ENCODE measurements at regions not wholly inside any gene's neighbourhood (a gene's known extent, or its start where the extent isn't known, plus 50 kb on each side); places are given as distances from the start of the nearest gene placed in this dataset.

DNA sequence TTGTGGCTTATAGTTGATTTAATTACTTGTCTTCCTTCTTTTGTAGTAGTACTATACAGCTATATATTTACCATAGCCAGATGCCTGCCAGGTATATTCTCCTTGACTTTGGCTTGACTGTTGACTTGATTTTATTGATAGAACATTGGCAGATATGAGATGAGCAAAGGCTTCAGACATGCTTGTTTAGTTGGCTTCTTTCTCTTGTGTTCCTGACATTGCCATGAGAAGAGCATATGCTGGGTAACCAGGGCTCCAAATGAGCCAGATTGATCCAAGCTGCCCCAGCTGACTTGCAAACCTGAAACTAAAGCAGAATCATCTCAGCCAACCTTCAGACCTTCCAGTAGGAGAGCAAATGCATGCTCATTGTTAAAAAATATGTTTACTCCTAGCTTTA lies 508.1 kb upstream of the BTBD3 start:
- in situ Hi-C loops (cut with HindIII; ENCODE audit: low sequenced_read_pairs): no loop called here
- H3K4me3 ChIP-seq (ENCODE audit: low read depth, low read length): no peak overlapping the region
- TF ChIP-seq, protein P1, sequence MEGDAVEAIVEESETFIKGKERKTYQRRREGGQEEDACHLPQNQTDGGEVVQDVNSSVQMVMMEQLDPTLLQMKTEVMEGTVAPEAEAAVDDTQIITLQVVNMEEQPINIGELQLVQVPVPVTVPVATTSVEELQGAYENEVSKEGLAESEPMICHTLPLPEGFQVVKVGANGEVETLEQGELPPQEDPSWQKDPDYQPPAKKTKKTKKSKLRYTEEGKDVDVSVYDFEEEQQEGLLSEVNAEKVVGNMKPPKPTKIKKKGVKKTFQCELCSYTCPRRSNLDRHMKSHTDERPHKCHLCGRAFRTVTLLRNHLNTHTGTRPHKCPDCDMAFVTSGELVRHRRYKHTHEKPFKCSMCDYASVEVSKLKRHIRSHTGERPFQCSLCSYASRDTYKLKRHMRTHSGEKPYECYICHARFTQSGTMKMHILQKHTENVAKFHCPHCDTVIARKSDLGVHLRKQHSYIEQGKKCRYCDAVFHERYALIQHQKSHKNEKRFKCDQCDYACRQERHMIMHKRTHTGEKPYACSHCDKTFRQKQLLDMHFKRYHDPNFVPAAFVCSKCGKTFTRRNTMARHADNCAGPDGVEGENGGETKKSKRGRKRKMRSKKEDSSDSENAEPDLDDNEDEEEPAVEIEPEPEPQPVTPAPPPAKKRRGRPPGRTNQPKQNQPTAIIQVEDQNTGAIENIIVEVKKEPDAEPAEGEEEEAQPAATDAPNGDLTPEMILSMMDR (IDR thresholded peaks at IDR 0.05; ENCODE audit: low read depth, low read length): no peak
- DNase-seq (ENCODE audit: low read depth, low spot score): no peak

DNA sequence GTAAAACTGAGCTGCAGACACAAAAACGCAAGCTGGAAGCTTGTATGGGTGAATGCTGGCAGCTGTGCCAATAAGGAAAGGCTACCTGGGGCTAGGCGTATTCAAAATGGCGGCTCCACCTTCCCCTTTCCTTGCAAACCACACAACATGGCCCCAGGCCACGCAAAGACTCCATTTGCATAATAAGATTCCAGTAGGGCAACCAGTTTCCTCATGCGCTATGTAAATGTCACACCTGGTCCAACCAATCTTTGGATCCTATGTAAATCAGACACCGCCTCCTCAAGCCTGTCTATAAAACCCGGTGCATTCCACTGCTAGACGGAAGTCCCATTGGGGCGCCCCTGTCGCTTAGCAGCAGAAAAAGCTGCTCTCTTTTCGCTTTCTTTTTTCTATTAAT lies 505.9 kb upstream of the BTBD3 start:
- H3K4me3 ChIP-seq (ENCODE audit: low read depth, low read length): no peak overlapping the region
- TF ChIP-seq, protein P1 (IDR thresholded peaks at IDR 0.05; ENCODE audit: low read depth, low read length): no peak
- in situ Hi-C loops (cut with HindIII; ENCODE audit: low sequenced_read_pairs): no loop called here
- no peak for DNase-seq (ENCODE audit: low read depth, low spot score)

DNA sequence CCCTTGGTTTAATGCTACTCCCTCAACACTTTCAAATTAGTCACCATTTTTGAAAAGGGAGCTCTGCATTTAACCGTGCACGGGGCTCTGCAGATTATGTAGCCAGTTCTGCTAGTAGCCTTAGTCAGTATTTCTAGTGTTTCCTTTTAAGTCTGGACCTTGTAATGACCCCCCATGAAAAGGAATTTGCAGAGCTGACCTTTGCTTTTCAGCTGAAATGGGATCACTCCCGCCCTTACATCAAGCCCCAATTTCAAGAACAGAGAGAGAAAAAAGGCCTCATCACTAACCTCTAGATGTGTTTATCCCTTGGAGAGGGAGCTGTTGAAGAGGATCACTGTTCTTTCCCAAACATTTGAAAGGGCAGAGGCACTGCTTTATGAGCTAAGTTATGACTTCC lies 490.7 kb upstream of the BTBD3 start:
- H3K4me3 ChIP-seq (ENCODE audit: low read depth, low read length): no peak overlapping the region
- no peak for DNase-seq (ENCODE audit: low read depth, low spot score)
- TF ChIP-seq, protein P1 (IDR thresholded peaks at IDR 0.05; ENCODE audit: low read depth, low read length): no peak
- in situ Hi-C loops (cut with HindIII; ENCODE audit: low sequenced_read_pairs): no loop called here

DNA sequence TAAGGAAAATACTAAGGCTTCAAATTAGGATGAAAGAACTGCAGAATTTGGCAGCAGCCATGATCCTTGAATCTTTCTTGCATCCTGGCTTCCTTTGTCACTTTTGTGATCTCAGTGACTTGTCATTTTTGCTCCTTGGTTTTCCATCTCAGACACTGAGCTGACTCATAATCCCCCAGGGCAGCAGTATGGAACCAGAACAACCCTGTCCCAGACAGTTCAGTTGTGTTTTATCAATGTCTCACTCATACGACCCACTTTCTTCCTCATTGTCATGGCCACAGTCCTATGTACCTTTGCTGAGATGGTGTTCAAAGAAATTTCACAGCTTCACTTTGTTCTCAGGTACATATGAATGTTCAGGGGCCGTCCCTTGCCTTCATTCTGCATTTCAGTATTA lies 488.5 kb upstream of the BTBD3 start:
- in situ Hi-C loops (cut with HindIII; ENCODE audit: low sequenced_read_pairs): no loop called here
- TF ChIP-seq, protein P1 (IDR thresholded peaks at IDR 0.05; ENCODE audit: low read depth, low read length): no peak
- DNase-seq (ENCODE audit: low read depth, low spot score): no peak
- no peak overlapping the region for H3K4me3 ChIP-seq (ENCODE audit: low read depth, low read length)

DNA sequence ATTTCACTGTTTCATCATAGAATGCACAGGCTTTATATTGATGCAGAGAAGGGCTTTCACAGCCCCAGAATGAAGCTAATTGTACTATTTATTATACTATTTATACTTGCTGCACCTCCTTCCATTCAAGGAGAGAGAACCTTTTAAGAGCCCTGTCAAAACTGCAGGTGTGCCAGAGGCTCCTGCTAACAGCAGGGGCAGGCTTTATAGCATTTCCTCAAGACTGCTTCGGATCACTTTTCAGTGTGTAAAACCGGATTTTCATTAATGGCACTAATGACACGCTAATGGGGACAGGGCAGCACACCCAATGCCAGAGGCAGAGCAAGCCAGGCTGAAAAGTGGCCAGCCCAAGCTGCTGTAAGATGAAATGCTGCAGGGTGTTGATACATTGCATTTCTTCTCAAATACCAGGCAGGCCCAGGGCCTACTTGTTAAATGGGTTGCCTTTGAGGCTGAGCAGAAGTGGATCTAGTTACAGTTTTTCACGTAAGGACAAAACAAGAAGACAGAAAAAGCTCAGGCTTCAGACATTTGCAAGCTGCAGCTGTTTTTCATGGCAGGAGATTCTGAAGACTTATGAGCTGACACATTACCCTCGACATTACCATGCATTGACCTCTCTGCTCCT lies 487.7 kb upstream of the BTBD3 start:
- H3K4me3 ChIP-seq (ENCODE audit: low read depth, low read length): no peak overlapping the region
- in situ Hi-C loops (cut with HindIII; ENCODE audit: low sequenced_read_pairs): no loop called here
- TF ChIP-seq, protein P1 (IDR thresholded peaks at IDR 0.05; ENCODE audit: low read depth, low read length): no peak
- no peak for DNase-seq (ENCODE audit: low read depth, low spot score)

DNA sequence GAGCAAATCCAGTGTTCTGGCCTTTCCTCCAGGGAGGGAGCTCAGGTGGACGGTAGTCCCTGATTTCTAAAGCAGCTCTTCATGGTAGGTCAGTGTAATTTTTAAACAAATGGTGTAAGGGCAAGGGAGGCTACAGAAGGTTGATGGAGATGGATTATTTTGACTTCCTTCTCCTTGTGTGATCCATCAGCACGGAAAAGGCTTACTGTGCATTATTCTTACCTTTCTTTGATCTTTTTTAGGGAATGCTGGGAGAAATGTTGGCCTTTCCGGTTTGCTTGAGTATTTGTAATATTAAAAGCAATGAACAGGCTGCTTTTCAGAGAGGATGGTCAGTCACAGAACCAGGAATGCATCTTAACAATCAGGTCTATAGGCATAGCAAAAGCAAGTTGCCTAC lies 487.0 kb upstream of the BTBD3 start:
- no peak overlapping the region for H3K4me3 ChIP-seq (ENCODE audit: low read depth, low read length)
- in situ Hi-C loops (cut with HindIII; ENCODE audit: low sequenced_read_pairs): no loop called here
- no peak for DNase-seq (ENCODE audit: low read depth, low spot score)
- TF ChIP-seq, protein P1 (IDR thresholded peaks at IDR 0.05; ENCODE audit: low read depth, low read length): no peak

DNA sequence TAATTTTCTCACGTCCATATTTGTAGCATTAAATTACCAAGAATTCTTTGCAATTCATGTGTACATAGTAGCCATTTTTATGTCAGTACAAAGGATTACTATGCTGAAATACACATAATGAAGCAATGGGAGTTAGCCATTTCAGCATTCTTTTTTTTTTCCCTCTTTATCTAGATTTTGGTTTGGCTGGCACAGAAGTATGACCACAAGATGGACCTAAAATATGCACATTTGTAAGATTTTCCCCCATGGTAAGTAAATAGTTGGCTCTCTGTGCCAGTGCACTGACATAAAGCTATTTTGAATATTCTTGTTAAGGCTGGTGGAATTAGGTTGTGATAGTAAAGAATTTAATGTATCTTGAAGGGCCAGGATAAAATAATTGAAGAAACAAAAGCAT lies 486.1 kb upstream of the BTBD3 start:
- in situ Hi-C loops (cut with HindIII; ENCODE audit: low sequenced_read_pairs): no loop called here
- no peak overlapping the region for H3K4me3 ChIP-seq (ENCODE audit: low read depth, low read length)
- peak; percentile 69 for DNase-seq (ENCODE audit: low read depth, low spot score)
- TF ChIP-seq, protein P1 (IDR thresholded peaks at IDR 0.05; ENCODE audit: low read depth, low read length): no peak

Measured in astrocyte of the spinal cord (primary cell).